Activated T-helper 2 cell treated with anti-CD3 and anti-CD28 coated beads, Interferon-gamma antibody, Interleukin-2, Interleukin-4, amounts not matched to agents 10 μg/mL and 5 μg/mL and 100 μg/mL, durations not matched to agents 14 hours and 24 hours and 36 hours (primary cell): ENCODE measurements at regions not wholly inside any gene's neighbourhood (a gene's known extent, or its start where the extent isn't known, plus 50 kb on each side); places are given as distances from the start of the nearest gene placed in this dataset.
A peak's percentile ranks its signal among the peaks of the same experiment; 100 is the strongest.

Experiments
- DNase-seq: peaks from one replicate; pipeline ENCODE4 v3.0.0; 2021; ENCODE audit warnings: low spot score
- H3K27ac Mint-ChIP-seq: one replicate; pipeline ENCODE4 v1.8.0; 2021; ENCODE audit warnings: mixed read lengths
- H3K27me3 Mint-ChIP-seq: one replicate; pipeline ENCODE4 v1.8.0; 2021; ENCODE audit warnings: low read depth, mixed read lengths
- H3K36me3 Mint-ChIP-seq: one replicate; pipeline ENCODE4 v1.8.0; 2021; ENCODE audit warnings: low read depth, mixed read lengths
- H3K4me1 Mint-ChIP-seq: one replicate; pipeline ENCODE4 v1.8.0; 2021; ENCODE audit warnings: low read depth, mixed read lengths
- H3K4me3 Mint-ChIP-seq: one replicate; pipeline ENCODE4 v1.8.0; 2021; ENCODE audit warnings: low read depth, mild to moderate bottlenecking, moderate library complexity, mixed read lengths
- H3K9me3 Mint-ChIP-seq: one replicate; pipeline ENCODE4 v1.8.0; 2021; ENCODE audit warnings: mixed read lengths
- intact Hi-C: fragments of 100-400 bp; cut with micrococcal nuclease; formaldehyde crosslinking; loops from one replicate; pipeline ENCODE4 v1.15.1; 2023

DNA sequence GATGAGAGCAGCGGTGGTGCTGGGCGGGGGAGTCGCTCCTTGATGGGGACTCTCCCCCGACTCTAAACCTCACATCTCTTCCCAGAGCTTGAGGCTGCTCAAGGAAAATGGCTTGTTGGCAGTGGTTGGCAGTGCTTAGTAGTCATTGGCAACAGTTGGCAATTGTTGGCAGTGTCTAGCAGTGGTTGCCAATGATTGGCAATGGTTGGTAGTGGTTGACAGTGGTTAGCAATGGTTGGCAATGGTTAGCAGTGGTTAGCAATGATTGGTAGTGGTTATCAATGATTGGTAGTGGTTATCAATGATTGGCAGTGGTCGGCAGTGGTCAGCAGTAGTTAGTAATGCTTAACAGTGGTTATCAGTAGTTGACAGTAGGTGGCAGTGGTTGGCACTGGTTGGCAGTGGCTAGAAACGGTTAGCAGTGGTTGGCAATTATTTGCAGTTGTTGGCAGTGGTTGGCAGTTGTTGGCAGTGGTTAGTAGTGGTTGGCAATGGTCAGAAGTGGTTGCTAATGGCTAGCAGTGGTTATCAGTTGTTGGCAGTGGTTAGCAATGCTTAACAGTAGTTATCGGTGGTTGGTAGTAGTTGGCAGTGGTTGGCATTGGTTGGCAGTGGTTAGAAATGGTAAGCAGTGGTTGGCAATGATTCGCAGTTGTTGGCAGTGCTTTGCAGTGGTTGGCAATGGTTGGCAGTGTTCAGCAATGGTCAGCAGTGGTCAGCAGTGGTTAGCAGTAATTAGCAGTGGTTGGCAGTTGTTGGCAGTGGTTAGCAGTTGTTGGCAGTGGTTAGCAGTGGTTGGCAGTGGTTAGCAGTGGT lies 85.4 kb upstream of the OTOS start:
- no peaks in the 10 kb centered on the region for H3K36me3 Mint-ChIP-seq
- peaks cover 22% of the 10 kb centered on the region for H3K9me3 Mint-ChIP-seq
- no peak for DNase-seq
- intact Hi-C loops: no loop called here
- H3K4me1 Mint-ChIP-seq: no peaks in the 10 kb centered on the region
- H3K27me3 Mint-ChIP-seq: peaks cover 13% of the 10 kb centered on the region
- no peak overlapping the region for H3K4me3 Mint-ChIP-seq
- no peak overlapping the region for H3K27ac Mint-ChIP-seq

DNA sequence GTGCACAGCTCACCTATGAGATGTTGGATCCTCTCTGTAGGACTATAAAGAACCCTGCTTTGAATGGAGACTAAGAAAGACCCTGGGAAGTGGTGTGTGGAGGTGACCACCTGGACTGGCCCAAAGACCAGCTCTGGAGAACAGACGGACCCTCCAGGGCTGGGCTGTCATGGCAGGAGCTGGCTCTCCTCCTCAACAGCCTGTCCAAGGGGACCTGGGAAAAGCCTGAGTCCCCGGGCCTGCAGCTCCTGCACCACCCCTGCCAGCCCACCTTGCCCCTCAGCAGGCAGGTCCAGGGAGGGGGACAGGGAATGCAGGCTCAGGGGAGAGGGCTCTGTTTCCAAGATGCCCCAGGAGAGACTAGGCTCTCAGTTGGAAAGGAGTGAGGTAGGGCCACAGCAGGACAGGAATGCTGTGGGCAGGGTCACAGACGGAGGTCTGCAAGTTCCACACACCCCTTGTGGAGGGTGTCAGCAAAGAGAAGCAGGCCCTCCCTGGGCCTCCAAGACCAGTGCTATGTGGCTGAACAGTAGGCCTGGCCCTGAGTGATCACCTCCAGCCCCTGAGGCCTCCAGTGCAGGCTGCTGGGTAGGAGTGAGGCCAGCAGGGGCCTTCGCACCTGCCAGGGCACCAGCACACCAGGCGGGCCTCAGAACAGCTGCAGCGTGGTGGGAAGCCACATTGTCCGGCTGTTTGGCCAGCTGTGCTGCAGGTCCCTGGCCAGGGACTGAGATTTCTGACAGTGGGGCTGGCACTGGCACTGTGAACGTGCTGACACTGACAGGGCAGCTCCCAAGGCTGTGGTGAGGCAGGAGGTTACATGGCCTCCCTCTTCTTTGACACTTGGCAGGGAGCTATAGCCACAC lies 86.4 kb upstream of the OTOS start:
- no peak overlapping the region for H3K27ac Mint-ChIP-seq
- H3K9me3 Mint-ChIP-seq: peaks cover 22% of the 10 kb centered on the region
- no peak overlapping the region for H3K4me3 Mint-ChIP-seq
- no peak for DNase-seq
- intact Hi-C loops: no loop called here
- H3K27me3 Mint-ChIP-seq: peaks cover 13% of the 10 kb centered on the region
- no peaks in the 10 kb centered on the region for H3K4me1 Mint-ChIP-seq
- no peaks in the 10 kb centered on the region for H3K36me3 Mint-ChIP-seq

DNA sequence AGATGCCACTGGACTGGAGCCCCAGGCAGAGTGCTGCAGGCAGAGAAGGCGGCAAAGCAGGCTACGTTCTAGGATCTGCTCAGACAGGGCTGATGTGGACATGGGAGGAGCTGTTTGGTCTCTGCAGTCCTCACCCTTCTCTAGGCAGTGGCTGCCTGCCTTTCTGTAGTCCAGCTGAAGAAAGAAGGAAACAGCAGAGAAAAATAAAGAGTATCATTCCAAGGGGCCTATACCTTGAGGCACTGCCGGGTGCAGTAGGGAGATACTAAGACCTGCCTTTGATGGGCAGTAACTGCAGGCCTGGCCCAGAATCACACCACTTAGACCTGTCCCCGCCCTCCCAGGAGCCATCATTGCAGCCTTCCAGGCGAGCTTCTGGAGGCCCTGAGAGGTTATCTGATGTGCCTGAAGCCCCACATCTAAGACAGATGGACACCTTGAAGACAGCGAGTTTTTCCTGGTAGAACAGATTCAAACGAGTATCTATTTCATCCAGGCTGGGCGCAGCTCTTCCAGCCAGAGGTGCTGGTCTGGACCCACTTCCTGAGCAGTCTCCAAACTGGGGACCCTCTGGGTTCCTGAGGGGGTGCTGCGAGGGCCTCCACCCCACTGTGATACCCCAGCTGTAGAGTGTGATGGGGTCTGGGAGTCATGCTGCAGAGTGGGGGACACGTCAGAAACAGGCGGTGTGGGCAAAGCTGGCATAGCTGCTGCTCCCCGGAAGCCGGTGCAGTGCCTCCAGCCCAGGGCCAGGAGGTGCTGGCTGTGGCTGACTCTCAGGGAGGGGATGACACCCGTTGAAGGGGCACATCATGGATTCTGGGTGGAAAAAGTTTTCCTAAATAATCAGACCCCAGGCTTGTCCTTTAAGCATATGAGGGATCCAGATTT lies 87.3 kb upstream of the OTOS start:
- intact Hi-C loops: no loop called here
- H3K27me3 Mint-ChIP-seq: peaks cover 10% of the 10 kb centered on the region
- no peaks in the 10 kb centered on the region for H3K36me3 Mint-ChIP-seq
- H3K27ac Mint-ChIP-seq: no peak overlapping the region
- peaks cover 22% of the 10 kb centered on the region for H3K9me3 Mint-ChIP-seq
- DNase-seq: no peak
- H3K4me3 Mint-ChIP-seq: no peak overlapping the region
- no peaks in the 10 kb centered on the region for H3K4me1 Mint-ChIP-seq

DNA sequence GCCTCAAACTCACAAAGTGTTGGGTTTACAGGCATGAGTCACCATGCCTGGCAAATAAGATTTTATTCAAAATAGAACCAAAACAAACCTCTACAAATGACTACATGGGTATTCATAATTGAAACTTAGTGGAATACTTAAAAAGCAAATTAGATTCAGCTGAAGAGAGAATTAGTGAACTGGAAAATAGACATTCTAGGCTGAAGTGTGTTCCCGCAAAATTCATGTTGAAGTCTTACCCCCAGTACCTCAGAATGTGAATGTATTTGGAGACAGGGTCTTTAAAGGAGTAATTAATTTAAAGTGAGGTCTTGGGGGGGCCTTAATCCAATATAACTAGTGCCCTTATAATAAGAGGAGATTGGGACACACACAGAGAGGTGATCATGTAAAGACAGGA lies 88.5 kb upstream of the OTOS start:
- no peak overlapping the region for H3K27ac Mint-ChIP-seq
- no peaks in the 10 kb centered on the region for H3K4me1 Mint-ChIP-seq
- peaks cover 22% of the 10 kb centered on the region for H3K9me3 Mint-ChIP-seq
- H3K27me3 Mint-ChIP-seq: peaks cover 1% of the 10 kb centered on the region
- intact Hi-C loops: no loop called here
- H3K4me3 Mint-ChIP-seq: no peak overlapping the region
- DNase-seq: no peak
- H3K36me3 Mint-ChIP-seq: no peaks in the 10 kb centered on the region

DNA sequence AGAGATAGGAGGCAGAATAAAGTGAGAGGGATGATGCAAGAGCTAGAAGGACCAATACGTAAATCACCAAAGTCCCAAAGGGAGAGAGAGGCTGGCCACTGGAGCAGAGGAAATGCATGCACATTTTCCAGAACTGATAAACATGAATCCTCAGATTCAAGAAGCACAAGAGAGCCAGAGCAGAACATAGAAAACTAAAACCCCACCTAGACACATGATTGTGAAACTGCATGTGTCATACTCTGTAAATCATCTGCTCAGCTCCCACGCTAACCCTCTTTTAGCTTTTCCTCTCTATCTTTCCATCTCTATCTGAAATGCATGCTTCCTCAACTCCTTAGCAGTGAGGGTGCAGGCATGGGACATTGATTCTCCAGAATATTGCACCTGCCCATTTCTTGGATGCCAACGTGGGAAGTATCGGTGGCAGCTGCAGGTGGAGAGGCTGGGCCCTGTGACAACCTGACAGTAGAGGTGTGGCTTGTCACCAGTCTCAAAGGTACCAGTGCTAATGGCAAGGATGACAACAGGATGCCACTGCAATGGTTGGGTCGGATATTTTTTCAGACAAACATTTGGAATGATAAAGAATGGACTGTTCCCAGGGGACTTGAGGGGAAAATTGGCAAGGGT lies 89.3 kb upstream of the OTOS start:
- Mint-ChIP-seq H3K27ac (no peak overlapping the region), H3K4me1 (no peaks in the 10 kb centered on the region), H3K27me3 (no peaks in the 10 kb centered on the region), H3K36me3 (no peaks in the 10 kb centered on the region), H3K4me3 (no peak overlapping the region), H3K9me3 (peaks cover 22% of the 10 kb centered on the region)
- intact Hi-C loops: no loop called here
- DNase-seq: no peak

DNA sequence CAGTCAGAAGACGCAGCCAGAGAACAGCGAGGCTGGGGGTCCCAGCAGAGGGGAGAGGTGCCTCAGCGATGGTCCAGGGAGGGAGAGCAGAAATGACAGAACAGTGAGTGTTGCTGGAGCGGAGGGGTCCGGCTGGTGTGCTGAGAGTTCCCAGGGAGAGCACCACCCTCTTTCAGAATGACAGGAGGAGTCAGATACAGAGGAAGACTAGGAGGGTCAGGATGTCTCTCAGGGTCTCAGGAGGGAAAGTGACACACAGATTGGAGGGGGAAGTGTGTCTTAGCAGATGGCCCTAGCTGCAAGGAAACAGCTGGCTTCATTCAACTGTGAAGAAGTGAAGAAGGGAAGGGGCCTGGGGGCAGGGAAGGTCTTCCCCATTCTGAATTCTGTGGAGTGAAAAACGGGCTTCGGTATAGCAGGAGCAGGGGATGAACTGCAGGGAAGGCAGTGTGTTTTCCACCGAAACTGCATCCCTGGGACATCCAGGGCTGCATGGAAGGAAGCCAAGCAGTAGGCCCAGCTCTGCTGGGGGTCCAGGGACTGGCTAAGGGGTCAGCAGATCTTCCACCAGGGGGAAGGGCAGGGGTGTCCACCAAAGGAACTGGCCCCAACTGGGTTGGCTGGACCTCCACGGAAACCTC lies 90.0 kb upstream of the OTOS start:
- intact Hi-C loops: no loop called here
- Mint-ChIP-seq H3K27ac (no peak overlapping the region), H3K4me3 (no peak overlapping the region), H3K27me3 (no peaks in the 10 kb centered on the region), H3K4me1 (no peaks in the 10 kb centered on the region), H3K36me3 (no peaks in the 10 kb centered on the region), H3K9me3 (peaks cover 22% of the 10 kb centered on the region)
- DNase-seq: no peak

DNA sequence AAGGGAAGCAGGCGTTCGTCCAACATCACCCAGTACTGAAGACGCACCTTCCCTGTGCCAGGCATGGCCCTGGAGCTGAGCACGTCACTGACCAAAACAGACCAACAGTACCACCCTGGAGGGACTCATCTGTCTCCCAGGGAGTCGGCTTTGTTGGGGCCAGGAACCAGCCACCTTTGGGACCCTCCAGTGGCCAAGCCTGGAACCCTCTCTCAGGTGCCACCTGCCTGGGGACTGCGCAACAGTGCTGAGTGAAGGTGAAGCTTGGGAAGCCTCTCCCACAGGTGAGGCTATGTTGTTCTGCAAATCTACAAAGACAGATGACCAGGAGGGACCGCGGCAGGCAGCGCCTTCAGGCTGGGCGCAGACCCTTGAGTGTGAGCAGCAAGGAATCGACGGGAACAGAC lies 91.4 kb upstream of the OTOS start:
- DNase-seq: no peak
- Mint-ChIP-seq H3K36me3 (no peaks in the 10 kb centered on the region), H3K27me3 (peaks cover 2% of the 10 kb centered on the region), H3K4me1 (no peaks in the 10 kb centered on the region), H3K9me3 (peaks cover 22% of the 10 kb centered on the region), H3K27ac (no peak overlapping the region), H3K4me3 (no peak overlapping the region)
- intact Hi-C loops: no loop called here

DNA sequence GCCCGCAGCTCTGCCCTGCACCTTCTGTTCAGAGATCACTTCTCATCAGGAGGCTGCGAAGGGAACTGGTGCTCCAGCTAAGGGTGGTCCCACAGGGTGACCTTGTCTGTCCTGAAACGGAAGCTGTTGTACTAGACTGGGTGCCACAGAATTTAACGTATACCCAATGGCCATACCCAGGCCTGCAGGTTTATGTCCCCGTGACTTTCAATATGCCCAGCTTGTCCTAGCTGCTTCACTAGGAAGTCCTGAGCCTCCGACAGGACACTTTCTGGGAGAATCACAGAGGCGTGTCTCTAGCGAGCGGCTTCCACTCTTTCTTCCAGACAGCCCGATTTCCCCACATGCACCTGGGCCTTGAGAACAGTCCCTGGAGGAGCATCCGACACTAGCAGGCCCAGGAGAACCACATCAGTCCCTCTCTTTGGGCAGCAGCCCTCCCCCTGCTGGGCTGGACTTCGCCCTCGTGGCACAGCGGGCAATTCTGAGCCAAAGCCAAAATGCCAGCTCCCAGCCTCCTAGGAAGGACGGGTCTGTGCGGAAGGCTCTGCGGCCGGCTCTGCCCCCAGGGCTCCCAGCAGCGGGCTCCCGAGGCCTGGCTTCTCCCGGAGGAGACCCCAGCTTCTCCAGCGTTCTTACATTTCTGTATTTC lies 91.9 kb upstream of the OTOS start:
- Mint-ChIP-seq H3K36me3 (no peaks in the 10 kb centered on the region), H3K4me3 (no peak overlapping the region)

DNA sequence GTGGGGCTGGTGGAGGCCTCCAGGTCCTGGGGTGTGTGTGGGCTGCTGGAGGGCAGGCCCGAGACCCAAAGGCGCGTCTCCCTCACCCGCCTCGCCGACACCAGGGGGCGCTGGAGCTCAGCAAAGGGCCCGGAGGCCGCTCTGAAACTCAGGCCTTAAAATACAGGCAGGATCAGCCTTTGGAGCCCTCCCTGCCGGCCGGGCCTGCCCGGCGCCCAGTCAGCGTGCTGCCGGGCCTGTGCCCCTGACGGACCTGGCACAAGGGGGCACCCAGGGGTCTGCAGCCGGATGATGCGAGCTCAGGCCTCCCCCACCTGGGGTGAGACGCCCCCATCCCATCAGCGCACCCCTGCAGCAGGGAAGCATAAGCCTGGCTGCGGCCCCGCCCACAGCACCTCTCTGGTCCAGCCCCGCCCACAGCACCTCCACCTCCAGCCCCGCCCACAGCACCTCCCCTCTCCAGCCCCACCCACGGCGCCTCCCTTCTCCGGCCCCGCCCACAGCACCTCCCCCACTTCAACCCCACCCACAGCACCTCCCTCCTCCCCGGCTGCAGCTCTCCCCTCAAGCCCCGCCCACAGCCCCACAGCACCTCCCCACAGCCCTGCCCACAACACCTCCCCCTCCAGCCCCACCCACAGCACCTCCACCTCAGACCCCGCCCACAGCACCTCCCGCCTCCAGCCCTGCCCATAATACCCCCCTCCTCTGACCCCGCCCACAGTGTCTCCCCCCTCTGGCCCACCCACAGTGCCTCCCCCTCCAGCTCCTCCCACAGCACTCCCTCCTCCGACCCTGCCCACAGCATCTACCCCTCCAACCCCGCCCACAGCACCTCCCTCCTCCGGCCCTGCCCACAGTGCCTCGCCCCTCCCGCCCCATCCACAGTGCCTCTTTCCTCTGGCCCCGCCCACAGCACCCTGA lies 92.8 kb upstream of the OTOS start:
- Mint-ChIP-seq H3K36me3 (no peaks in the 10 kb centered on the region), H3K4me1 (no peaks in the 10 kb centered on the region), H3K27ac (no peak overlapping the region), H3K27me3 (peaks cover 2% of the 10 kb centered on the region), H3K4me3 (no peak overlapping the region), H3K9me3 (peaks cover 21% of the 10 kb centered on the region)
- intact Hi-C loops: loop anchor here (1.0 kb wide), 1 partner anchor 205 kb away; no protein-coding TSS in a partner anchor
- DNase-seq: peak; percentile 58

More for the DNA sequence above, 91.9 kb upstream of the OTOS start:
- no peak overlapping the region for H3K27ac Mint-ChIP-seq
- H3K27me3 Mint-ChIP-seq: peaks cover 2% of the 10 kb centered on the region
- DNase-seq: no peak
- peaks cover 22% of the 10 kb centered on the region for H3K9me3 Mint-ChIP-seq
- H3K4me1 Mint-ChIP-seq: no peaks in the 10 kb centered on the region
- intact Hi-C loops: no loop called here

DNA sequence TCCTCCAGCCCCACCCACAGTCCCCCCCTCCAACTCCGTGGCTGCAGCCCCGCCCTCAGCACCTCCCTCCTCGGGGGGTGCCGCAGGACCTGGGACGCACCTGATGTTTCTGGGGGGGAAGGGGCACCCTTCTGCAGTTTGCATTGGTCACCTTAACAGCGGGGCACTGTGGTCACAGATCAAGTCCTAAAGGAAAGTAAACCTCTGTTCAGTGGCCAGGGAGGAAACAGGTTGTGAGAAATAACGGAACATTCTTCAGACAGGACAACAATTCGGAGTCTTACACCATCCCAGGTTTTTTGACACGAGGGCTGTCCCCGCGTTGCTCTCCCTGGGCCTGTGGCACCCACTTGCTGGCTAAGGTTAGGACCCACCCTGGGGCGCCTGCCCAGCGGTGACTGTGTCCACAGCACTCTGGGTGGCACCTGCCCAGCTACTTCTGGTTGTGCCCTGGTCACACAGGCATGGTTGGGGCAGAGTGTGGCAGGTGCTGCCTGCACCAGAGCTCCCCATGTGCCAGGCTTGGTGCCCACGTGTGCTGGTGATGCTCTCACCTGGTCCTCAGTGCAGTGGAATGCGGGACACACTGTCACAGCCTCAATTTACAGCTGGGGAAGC lies 93.5 kb upstream of the OTOS start:
- Mint-ChIP-seq H3K27me3 (peaks cover 2% of the 10 kb centered on the region), H3K4me3 (no peak overlapping the region), H3K36me3 (no peaks in the 10 kb centered on the region), H3K27ac (no peak overlapping the region), H3K9me3 (peaks cover 13% of the 10 kb centered on the region), H3K4me1 (no peaks in the 10 kb centered on the region)
- intact Hi-C loops: loop anchor here (1.0 kb wide), 1 partner anchor 204 kb away; no protein-coding TSS in a partner anchor
- no peak for DNase-seq
